Vagina (tissue), 2 donors: ENCODE measurements at regions not wholly inside any gene's neighbourhood (a gene's known extent, or its start where the extent isn't known, plus 50 kb on each side); places are given as distances from the start of the nearest gene placed in this dataset.
A peak's percentile ranks its signal among the peaks of the same experiment; 100 is the strongest.

ENCODE experiments used
- DNase-seq, 2 donors: peaks; one replicate each; pipeline ENCODE4 v3.0.0-alpha.2; 2017; ENCODE audit errors: extremely low spot score in 2 of 2
- H3K27ac ChIP-seq: fragments of 200-600 bp; sonication (generic); one replicate; pipeline ENCODE4 v1.5.1; 2019
- H3K27me3 ChIP-seq: fragments of 200-600 bp; sonication (generic); one replicate; pipeline ENCODE4 v1.5.1; 2019
- H3K36me3 ChIP-seq, 2 donors: fragments of 200-600 bp; sonication (generic); one replicate each; pipeline ENCODE4 v1.5.1; 2017 to 2019
- H3K4me1 ChIP-seq: fragments of 200-600 bp; sonication (generic); one replicate; pipeline ENCODE4 v1.5.1; 2019
- H3K4me3 ChIP-seq, 2 donors: fragments of 200-600 bp; sonication (generic); 1 replicate in 1 of 2; 2 replicates in 1 of 2; pipeline ENCODE4 v1.5.1; 2016 to 2019
- H3K9me3 ChIP-seq: fragments of 200-600 bp; sonication (generic); one replicate; pipeline ENCODE4 v1.5.1; 2019
- POLR2A ChIP-seq, 2 donors: fragments of 450-650 bp; IDR thresholded peaks; one replicate each; pipeline ENCODE4 v1.6.1; 2017; ENCODE audit warnings: antibody characterized with exemption in 2 of 2, mild to moderate bottlenecking in 2 of 2, moderate library complexity in 2 of 2
- POLR2AphosphoS5 ChIP-seq, 2 donors: sonication (generic); formaldehyde crosslinking; IDR thresholded peaks; one replicate each; pipeline ENCODE4 v1.9.0; 2017; ENCODE audit warnings: antibody characterized with exemption in 2 of 2, mild to moderate bottlenecking in 2 of 2, low read depth in 1 of 2; ENCODE audit not compliant: insufficient read depth in 1 of 2
- intact Hi-C: fragments of 100-400 bp; cut with DNase I; formaldehyde crosslinking; loops from one replicate; pipeline ENCODE4 v1.15.1; 2023
- TF ChIP-seq, protein P1 (sequence below), 3 experiments: fragments of 450-650 bp in 2 of 3; fragments of 200-600 bp in 1 of 3; sonication (generic) in 1 of 3; IDR thresholded peaks; one replicate each; pipeline ENCODE4 v1.5.1; 2017 to 2019; ENCODE audit warnings: antibody characterized with exemption in 3 of 3, mild to moderate bottlenecking in 2 of 3, moderate library complexity in 2 of 3

DNA sequence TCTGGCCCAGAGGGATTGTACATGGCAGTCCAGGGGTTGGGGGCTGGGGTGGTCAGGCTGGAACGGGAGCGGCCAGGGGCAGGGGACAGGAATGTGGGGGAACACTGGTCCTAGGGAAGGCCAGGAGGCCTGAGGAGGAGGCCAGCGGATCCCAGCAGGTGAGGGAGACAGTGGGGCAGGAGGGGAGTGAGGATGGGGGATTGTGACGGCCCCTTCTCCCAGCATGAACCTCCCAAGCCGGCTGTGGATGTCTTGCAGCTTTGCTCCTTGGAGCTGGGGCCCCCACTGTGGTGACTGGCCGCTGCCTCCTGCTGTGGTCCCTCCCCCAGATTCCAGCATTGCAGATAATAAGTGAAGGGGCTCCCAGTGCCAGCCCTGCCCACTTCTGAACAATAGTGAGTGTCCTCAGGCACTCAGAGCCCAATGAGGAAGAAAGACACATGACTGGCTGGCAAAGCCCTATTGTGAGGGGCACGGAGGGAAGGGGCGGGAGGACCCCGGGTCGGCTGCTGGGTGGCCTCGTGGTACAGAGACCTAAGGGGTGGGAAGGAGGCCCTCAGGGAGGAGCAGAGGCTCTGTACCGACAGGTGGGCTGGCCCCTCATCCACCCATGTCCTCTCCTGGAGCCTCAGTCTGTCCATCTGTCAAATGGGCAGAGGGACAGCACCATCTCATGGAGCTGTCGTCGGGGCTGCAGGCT lies 215.0 kb downstream of the KIF26A start:
- Histone ChIP-seq H3K27ac (no peak overlapping the region), H3K27me3 (no peaks in the 10 kb centered on the region), H3K36me3 (no peaks in the 10 kb centered on the region), H3K9me3 (no peaks in the 10 kb centered on the region), H3K4me1 (no peaks in the 10 kb centered on the region), H3K4me3 (no peak overlapping the region)
- TF ChIP-seq POLR2AphosphoS5 (IDR thresholded peaks at IDR 0.05; ENCODE audit: insufficient read depth in 1 of 2, low read depth in 1 of 2): no peak
- no peak for TF ChIP-seq POLR2A (IDR thresholded peaks at IDR 0.05)
- TF ChIP-seq, protein P1, sequence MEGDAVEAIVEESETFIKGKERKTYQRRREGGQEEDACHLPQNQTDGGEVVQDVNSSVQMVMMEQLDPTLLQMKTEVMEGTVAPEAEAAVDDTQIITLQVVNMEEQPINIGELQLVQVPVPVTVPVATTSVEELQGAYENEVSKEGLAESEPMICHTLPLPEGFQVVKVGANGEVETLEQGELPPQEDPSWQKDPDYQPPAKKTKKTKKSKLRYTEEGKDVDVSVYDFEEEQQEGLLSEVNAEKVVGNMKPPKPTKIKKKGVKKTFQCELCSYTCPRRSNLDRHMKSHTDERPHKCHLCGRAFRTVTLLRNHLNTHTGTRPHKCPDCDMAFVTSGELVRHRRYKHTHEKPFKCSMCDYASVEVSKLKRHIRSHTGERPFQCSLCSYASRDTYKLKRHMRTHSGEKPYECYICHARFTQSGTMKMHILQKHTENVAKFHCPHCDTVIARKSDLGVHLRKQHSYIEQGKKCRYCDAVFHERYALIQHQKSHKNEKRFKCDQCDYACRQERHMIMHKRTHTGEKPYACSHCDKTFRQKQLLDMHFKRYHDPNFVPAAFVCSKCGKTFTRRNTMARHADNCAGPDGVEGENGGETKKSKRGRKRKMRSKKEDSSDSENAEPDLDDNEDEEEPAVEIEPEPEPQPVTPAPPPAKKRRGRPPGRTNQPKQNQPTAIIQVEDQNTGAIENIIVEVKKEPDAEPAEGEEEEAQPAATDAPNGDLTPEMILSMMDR (IDR thresholded peaks at IDR 0.05): no peak
- DNase-seq: no peak
- intact Hi-C loops: no loop called here

DNA sequence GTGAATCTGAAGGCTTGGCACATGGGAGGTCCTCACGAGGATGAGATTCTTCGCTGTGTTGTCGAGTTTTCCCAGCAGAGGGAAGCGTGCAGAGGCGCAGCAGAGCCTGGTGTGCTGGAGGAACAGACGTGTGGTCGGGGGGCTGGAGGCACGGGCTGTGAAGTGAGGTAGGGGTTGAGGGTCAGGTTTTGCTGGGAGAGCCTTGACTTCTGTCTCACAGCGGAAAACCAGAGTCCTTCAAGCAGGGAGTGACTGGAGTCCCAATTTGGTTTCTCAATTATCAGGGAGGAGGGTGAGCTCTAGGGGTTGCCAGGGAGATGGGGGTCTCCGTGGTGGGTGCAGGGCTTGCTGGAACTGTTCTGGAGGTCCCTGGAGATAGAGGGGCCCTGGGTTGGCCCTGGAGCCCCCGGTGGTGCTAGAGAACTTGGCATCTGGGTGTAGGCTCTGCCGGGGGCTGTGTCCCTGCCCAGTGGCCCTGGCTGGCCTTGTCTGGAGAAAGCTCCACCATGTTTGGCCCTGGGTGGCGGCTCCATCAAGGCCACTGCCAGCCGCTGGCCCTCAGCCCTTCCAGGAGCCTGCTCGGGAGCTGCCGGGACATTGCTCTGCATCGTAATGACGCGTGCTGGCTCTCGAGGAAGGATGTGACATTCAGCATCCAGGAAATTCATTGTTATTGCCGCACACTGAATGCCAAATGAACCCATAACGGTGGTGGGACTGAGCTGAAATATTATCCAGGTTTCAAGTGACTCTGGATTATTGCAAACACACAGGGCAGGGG lies 215.7 kb downstream of the KIF26A start:
- H3K27ac ChIP-seq: no peak overlapping the region
- no peak for DNase-seq
- H3K4me1 ChIP-seq: no peaks in the 10 kb centered on the region
- TF ChIP-seq, protein P1 (IDR thresholded peaks at IDR 0.05): no peak
- TF ChIP-seq POLR2A (IDR thresholded peaks at IDR 0.05): no peak
- peak in 1 of 2 donors; percentile 21 for TF ChIP-seq POLR2AphosphoS5 (IDR thresholded peaks at IDR 0.05; ENCODE audit: insufficient read depth in 1 of 2, low read depth in 1 of 2)
- H3K27me3 ChIP-seq: no peaks in the 10 kb centered on the region
- intact Hi-C loops: no loop called here
- no peak overlapping the region for H3K4me3 ChIP-seq
- H3K36me3 ChIP-seq: no peaks in the 10 kb centered on the region
- no peaks in the 10 kb centered on the region for H3K9me3 ChIP-seq

DNA sequence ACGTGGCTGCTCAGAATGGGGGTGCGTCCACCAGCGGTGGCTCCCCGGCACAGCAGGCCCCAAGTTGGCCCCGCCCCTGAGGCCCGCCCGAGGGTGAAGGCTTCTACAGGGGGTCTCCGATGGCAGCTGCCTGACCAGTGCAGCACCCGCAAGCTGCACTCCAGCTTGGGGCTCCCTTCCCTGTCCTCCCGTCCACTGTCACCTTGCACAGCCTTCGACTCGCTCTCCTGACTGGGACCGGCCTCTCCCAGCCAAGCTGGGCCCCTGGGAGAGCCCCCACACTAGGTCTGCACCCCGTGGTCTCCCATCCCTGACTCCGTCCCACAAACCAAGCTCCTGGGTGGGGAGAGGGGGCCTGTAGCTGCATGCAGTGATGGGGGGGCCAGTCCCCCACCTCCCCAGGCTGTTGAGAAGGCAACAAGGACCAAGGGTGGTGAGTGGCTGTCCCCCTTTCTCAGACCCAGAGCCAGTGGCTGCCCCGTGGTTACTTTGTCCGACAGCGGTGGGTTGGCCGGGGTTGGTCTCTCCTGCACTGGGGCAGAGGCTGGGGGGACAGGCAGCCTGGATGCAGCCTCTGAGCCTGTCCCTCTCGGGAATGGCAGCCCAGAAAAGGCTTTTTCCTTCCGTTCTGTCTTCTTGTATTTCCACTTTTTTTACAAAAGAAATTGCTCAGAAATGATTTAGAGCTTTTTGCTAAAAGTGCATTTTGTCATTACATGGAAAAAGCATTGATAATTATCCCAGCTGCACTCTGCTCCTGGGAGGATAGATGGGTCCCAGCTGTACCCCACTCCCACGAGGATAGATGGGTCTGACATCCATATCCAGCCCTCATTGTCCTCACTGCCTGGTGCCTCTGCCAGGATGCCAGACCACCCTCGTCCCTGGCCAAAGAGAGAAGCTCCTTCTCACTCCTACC lies 217.0 kb downstream of the KIF26A start:
- H3K4me1 ChIP-seq: no peaks in the 10 kb centered on the region
- intact Hi-C loops: no loop called here
- H3K27me3 ChIP-seq: no peaks in the 10 kb centered on the region
- no peak overlapping the region for H3K27ac ChIP-seq
- H3K9me3 ChIP-seq: no peaks in the 10 kb centered on the region
- no peaks in the 10 kb centered on the region for H3K36me3 ChIP-seq
- no peak for DNase-seq
- no peak for TF ChIP-seq POLR2A (IDR thresholded peaks at IDR 0.05)
- no peak for TF ChIP-seq POLR2AphosphoS5 (IDR thresholded peaks at IDR 0.05; ENCODE audit: insufficient read depth in 1 of 2, low read depth in 1 of 2)
- TF ChIP-seq, protein P1 (IDR thresholded peaks at IDR 0.05): no peak
- no peak overlapping the region for H3K4me3 ChIP-seq

DNA sequence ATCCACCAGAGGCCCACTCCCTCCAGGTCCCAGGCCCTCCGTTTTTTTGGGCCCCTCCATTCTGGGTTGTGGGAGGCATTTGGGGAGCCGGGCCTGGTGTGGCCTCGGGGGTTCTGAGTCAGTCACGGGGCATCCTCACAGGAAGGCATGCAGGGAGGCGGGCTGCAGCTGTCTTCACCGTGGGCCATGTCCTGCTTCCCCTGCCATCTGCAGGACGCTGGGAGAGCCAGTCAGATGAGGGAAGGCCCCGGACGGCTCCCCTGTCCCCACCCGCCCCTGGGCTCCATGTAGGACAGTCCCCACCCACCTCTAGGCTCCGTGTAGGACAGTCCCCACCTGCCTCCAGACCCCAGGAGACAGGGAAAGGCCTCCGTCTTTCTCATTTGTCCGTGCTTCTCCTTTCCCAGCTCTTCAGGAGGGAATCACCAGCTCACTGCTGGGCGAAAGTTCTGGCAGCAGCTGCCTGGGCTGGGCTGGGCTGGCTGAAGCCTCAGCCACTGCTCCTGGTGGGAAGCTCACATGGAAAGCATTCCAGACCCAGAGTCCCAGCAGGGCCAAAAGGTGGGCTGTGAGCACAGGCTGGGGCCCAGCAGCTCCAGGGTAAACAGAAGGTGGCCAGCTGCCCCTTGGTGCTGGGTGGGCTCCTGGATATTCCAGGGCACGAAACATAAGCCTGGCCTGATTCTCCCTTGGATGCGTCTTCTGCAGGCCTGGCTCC lies 217.8 kb downstream of the KIF26A start:
- H3K27me3 ChIP-seq: no peaks in the 10 kb centered on the region
- TF ChIP-seq POLR2AphosphoS5 (IDR thresholded peaks at IDR 0.05; ENCODE audit: insufficient read depth in 1 of 2, low read depth in 1 of 2) (no peak), POLR2A (IDR thresholded peaks at IDR 0.05) (no peak)
- TF ChIP-seq, protein P1 (IDR thresholded peaks at IDR 0.05): no peak
- DNase-seq: no peak
- intact Hi-C loops: no loop called here
- H3K27ac ChIP-seq: no peak overlapping the region
- no peaks in the 10 kb centered on the region for H3K9me3 ChIP-seq
- no peak overlapping the region for H3K4me3 ChIP-seq
- H3K4me1 ChIP-seq: no peaks in the 10 kb centered on the region
- no peaks in the 10 kb centered on the region for H3K36me3 ChIP-seq
